HG03064 (cell line): ENCODE measurements at regions not wholly inside any gene's neighbourhood (a gene's known extent, or its start where the extent isn't known, plus 50 kb on each side); places are given as distances from the start of the nearest gene placed in this dataset.

Source experiments
- ATAC-seq: cut with Tn5 transposase; IDR thresholded peaks from one replicate; pipeline ENCODE4 v1.9.1; 2021; ENCODE audit warnings: low read depth; ENCODE audit not compliant: unreplicated experiment

DNA sequence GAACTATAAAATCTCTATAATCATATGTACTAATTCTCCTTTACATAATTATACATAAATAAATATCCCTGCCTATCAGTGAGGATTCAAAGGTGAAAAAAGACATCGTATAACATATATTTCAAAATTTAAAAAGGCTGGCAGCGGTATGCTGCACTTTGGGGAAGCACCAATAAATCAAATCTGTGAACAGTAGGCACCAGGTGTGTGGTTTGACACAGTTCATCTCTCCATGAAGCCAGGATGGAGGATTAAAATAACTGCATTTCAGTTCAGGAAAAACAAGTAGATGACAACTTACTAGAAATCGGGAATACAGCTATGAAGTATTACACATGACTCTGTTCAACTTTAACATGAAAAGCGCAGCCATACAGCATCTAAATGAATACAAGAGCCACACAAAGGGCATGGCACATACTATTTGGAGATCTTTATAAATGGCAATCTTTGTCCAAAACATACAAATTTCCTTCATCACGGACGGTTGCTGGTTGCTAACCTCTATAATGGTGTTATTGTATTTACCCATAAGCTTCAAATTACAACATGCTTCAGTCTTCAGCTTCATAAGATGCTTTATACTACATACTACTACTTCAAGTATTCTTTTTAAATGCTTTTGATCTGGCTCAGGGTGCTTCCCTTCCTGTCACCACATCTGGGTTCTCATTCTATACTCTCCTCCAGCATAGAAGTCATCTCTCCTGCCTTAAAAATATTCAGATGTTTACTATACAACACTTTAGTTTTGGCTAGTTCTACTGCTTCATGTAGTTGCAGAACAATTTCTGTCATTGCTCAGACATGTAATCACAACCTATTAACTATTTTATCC lies 128.7 kb downstream of the KLF12 start:
- ATAC-seq, result no peak

DNA sequence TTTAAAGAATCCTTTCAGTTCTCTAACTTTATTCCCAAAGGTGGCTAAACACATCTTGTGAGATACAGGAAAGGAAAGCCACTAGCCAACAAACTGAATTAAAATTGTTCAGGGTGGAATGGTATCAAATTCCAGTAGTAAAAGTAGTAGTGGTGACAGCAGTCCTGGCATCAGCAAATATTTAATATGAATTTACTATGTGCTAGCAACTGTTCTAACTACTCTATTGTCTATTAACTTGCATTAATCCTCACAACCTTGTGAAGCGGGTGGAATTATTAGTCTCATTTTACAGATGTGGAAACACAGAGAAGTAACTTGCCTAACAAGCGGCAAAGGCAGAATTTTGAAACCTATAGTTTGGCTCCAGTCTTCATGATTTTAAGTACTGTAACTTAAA lies 130.1 kb downstream of the KLF12 start:
- no peak for ATAC-seq

DNA sequence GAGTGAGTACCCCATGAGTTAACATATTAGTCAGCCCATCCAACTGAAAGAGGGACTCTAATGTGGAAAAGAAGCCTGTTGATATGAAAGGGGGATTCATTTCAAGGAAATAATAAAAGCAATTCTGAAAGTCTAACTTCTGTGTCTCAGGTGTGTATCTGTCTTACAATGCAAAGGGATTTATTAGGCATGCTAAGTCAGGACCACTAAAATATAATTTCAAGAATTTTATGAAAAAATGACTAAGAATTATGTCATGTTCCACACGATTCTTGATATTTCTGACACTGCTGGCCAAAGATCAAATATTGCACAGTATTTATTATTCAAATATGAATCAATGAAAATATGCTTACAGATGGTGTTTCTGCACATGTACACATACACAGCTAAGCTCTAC lies 130.8 kb downstream of the KLF12 start:
- ATAC-seq, result no peak

DNA sequence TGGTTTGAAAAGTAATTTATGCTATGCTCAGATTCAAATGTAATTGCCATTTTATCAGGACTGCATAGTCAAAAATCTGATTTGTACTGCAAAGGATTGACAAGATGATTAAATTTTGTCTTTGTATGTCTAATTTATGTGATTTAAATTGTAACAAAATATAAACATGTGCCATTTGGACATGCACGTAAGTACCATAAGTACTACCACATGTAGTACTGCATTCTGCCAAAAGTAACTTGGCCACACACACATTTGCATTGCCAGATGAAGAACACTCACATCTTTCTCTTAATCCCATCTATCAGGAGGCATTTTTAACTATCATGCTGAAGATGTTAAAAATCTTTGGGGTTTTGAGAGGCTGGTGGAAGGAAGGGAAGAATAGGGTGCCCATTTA lies 133.3 kb downstream of the KLF12 start:
- no peak for ATAC-seq

DNA sequence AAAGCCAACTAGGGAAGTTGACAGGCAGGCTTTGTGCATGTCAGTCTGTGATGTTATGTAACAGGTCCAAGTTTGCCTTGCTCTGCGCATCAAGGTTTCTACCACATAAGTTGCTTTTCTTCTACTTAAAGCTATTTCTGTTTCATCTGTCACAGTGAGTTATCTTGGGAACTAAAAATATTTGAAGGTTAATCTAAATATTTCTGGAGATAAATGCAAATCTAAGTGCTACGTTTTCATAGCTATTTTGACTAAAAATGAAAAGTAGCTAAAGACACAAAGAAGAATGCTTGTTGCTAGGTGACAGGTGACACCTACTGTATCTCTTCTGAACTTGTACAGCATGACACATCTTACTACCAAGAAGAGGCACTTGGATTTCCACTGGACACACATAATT lies 135.6 kb downstream of the KLF12 start:
- ATAC-seq, result no peak

DNA sequence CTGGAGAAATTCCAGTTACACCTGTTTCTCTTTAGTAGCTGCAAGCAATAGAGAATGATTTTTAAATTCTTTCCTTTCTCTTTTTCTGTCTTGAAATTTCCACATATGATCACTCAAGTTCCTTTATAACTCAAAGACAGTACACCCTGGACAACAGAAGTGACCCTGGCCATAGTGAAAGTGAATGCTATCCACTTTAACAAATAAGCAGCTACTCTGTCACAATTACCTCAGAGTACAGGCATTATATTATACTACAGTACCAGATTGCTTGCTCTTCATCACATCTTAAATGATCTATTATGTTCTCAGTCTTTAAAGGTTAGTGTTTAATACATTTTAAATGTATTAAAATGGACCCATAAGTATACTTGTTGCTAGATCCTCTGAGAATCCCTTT lies 136.2 kb downstream of the KLF12 start:
- ATAC-seq, result no peak

DNA sequence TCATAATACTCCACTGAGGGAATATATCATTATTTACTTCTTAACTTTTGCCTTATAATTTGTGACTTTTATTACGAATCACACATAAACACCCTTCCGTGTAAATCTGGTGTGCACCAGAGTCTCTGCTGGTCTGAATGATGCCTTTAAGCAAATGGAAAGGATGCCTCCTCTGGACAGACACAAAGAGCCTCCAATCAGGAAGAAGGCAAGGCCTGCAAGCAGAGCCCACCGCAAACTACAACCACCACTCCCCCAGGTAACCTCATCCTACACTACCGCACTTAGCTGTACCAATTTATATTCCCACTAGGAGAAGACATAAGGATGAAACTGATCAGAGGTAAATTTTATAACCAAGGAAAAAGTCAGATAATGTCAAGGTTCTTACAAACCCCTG lies 137.6 kb downstream of the KLF12 start:
- no peak for ATAC-seq

DNA sequence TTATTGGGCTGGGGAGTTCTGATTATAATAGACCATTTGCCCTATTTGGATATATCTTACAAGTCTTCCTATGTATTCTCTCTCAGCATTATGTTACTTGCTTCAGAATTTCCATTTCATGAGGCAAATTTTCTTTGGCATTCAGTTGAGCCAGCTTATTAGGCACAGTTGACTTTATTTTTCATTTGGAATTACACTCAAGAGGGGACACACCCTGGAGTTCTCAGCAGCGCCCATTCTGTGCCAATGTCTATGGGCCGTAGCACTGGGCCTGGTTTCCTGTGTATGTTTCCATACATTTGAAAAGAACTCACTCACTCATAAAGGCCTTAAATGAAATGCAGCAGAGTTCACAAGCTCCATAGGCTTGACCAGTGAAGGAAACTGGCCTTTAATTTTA lies 138.5 kb downstream of the KLF12 start:
- no peak for ATAC-seq

DNA sequence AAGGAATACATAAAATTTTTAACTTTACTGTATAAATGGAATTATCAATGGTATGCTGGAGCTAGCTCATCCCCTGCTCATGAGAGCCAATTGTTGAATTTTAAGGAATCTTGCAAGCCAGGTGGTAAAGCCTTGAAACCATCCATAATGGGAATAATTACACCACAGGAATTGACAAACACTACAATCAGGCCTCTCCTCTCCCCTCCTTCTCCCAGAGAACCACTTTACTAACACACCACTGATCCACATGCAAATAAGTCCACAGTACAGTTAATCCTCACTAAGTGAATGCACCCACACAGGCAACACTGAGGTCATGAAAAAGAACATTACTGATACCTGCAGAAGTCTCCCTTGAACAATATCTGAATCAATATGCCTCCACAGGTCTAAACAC lies 140.5 kb downstream of the KLF12 start:
- no peak for ATAC-seq

DNA sequence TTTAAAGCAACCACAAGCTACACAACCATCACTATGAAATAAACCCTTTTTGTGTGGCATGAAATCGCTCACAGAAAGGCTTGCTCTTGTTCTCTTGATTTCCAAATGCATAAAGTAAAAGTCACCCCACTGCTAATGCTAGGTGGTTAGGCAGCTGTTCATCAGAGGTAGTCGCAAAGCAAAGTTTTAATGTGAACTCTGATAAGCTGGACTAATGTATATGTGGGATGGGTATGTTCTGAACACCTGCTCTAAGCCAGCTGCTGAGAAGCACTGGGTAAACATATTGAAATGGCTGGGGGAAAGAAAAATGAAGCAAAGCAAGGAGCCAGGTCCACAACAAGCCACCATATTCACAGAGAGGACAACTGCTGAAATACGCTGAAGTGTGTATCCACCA lies 142.3 kb downstream of the KLF12 start:
- no peak for ATAC-seq

DNA sequence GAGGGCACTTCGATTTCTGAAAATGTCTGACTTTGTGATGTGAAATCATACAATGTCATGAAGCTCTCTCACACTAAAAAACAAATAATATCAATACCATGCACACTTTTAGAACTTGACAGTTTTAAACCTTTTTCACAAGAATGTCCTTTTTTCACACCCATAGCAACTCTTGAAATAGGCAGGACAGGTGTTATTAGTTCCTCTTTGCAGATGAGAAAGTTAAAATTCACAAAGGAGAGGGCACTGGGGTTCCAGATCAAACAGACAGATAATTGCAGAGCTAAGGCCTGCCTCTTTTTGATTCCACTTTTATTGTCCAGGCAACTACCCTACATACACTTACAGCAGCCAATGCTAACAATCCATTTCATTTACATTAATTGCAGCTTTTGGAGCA lies 142.8 kb downstream of the KLF12 start:
- ATAC-seq, result no peak

DNA sequence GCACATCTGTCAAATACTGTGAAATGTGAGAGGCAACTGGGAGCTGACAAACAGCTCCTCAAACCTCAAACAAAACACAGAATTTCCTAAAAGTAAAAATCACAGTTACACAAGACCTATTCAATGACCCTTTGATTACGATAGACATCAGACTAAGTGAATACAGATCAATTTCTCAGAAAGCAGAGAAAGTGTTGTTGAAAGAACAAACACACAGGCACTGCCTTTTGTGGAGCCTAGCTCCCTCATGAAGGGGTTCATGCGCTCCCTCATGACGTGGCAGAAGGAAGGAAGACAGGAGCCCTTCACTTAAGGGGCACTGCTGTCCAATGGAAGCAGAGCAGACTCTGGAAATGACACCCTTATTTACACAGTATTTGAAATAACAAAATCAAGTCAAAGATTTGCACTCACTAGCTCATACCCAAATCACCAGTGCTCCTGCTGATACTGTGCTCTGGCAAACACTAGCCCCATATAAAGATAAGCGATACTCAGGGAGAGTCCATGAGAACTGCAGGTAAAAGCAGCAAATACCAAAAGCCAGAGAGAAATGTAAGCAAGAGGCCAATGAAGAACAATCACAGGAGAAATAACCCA lies 144.9 kb downstream of the KLF12 start:
- no peak for ATAC-seq

DNA sequence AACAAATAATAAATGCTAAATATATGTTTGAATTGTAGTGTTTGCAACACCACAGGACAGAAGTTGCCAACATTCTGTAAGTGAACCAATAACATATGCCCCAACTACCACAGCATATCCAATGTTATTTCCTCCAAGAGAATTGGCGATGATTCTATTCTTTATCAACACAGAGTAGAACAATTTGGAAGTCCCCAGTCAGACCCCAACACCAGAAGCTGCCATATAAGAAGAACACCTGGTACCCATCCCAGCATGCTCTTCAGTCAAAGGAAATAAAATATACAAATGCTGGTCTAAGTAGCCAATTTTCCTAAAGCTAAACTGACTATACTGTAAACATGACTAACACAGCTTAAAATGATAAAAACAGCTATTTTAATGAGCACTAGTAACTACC lies 145.7 kb downstream of the KLF12 start:
- ATAC-seq, result no peak

DNA sequence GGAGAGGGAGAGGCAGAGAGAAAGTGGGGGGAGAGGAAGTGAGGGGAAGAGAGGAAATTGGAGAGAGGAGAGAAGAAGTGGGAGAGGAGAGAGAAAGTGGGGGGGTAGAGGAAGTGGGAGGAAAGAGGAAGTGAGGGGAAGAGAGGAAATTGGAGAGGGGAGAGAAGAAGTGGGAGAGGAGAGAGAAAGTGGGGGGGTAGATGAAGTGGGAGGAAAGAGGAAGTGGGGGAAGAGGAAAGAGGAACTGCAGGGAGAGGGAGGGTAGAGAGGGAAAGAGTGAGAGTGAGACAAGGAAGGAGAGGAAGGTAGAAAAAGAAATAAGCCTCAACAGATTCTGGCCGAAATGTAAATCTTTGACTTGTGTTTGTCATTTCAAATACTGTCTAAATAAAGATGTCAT lies 146.6 kb downstream of the KLF12 start:
- ATAC-seq, result no peak

DNA sequence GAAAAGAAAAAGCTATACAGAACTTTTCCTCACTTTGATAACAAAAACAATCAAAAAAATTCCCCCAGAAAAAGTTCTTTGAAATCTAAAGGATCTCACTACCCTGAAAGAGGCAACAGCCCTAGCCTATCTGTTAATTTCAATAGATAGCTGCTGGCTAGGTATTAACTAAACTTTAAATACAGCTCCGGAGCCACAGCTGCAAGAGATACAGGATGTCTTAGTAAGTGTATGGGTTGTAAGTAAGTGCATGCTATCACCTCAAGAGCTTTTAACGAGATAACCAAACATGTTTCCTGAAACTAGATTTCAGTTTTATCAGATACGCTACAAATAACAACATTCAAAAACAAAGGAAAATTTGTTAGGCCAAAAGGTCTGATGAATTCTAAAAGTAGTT lies 148.4 kb downstream of the KLF12 start:
- ATAC-seq, result no peak

DNA sequence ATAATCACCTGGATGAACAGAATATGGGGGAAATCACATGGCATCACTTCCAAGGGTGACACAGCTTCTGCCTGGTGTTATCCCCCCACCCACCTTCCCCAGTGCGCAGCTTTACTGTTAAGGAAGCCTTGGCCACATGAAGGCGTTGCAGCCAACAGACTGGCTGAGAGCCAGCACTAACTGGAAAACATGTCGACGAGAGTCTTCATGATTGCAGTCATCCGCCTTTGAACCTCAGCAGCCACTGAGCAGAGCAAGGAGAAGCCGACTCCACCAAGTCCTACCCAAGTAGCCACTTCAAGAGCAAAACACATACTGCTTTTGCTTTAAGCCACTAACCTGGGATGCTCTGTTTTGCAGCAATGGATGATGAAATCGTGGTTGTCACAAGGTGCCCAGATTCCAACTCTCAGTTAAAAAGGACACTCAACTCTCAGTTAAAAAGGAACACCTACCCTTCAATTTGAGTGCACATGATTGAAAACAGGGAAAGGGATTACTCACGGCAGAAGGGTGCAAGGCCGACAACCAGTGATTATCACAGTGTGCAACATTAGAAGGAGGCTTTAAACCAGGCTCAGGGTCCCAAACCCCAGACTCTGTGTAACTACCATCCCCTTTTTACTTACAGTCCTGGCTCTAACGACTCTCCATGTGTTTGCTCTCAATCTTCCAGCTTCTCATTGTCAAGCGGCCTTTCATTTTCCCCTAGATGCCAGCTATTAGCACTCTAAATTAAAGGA lies 149.1 kb downstream of the KLF12 start:
- no peak for ATAC-seq

DNA sequence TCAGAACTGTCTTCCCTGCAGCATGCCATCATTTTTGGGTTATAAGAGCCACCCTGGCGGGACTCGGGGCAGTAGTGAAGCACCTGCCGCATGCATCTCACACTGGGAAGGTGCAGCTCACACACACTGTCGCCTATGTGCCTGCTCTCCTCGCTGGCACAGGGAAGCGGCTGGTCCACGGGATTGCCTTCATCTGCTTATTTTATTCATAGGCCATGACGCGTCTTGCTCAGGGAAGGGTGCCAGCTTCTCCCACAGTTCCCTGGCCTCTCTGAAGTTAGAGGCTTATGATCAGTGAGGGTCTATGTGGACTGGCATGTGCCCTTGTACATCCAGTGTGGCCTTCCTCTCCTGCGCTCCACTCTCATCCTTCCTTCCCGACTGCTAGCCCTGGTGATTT lies 150.0 kb downstream of the KLF12 start:
- ATAC-seq, result no peak

DNA sequence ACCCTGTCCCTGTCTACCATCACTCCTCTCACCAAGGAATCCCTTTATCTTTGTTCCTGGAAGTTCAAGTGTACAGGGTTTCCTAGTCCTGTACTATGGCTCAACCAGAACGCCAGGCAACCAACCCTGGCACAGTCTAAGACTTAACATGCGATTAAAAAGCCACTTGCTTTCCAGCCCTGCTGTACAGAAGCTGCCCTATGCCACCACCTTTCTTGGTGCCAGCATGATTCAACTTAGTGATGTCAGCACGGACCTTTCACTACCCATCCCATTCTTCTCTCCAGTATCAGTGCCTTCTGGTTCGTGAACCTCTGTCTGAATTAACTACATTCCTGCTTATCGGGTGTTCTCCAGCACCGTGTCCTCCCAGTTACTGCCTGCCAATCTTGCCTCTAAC lies 151.1 kb downstream of the KLF12 start:
- ATAC-seq, result no peak

DNA sequence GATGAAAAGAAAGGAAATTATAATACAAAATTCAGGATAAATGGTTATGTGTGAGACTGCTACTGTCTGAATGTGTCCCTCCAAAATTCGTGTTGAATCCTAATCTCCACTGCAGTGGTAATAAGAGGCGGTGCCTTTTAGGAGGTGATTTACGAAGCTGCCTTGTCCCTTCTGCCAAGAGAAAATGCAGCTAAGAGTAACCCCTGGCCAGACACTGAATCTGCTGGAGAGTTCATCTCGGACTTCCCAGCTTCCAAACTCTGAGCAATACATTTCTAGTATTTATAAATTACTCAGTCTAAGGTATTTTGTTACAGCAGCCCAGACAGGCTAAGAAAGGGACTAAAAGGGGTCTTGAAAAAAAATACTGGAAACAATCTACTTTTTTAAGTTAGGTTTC lies 152.6 kb downstream of the KLF12 start:
- no peak for ATAC-seq

DNA sequence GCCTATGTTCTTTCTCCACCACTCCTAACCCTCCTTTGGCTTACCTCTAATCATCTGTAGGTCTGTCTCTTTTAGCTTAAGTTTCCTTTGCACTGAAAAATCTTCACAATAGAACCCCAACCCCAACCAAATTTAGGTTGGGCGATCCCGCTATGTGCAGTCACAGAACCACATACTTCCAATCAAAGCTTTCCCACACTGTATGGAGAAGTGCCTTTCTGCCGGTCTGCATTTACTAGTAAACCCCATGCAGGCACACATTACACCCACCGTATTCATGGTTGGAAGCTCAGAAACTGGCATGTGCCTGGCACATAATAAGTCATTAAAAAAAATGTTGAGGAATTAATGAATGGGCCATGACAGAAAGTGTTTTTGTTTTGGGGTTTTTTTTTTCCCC lies 158.4 kb downstream of the KLF12 start:
- no peak for ATAC-seq

DNA sequence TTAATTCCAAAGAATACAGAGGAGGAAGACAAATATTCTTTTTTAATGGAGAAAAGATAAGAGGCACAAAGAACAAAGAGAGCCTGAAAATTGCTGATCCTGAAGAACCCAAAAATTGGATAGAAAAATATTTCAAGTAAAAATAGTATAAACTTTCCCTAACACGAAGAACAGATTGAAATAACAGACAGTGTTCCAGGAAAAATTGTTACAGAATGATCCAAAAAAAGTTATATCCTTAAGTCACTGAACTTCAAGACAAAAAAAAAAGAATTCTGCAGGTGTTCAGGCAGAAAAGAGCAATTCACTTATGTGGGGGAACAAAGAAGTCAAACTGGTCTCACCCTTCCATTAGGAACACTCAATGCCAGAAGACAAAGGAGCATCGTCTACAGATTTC lies 160.2 kb downstream of the KLF12 start:
- ATAC-seq, result no peak

DNA sequence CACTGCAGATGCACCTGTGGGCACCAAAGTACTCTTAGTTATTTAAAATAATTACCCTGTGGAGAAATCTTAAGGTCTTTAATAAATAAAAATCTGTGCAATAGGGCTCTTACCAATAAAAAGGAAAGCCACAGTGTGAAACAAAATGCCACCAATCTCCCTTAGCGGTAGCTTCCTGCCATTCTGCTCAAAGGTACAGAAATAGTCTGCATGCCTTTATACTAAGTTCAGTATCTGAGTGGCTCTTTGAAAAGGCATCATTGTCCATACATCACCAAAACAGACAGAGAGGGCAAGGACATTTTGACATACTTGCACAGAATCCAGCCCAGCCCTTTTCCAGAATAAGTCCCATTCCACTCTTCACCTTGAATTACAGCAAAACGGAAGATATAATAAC lies 161.0 kb downstream of the KLF12 start:
- ATAC-seq, result no peak
